AG09319 (cell line): ENCODE measurements at regions not wholly inside any gene's neighbourhood (a gene's known extent, or its start where the extent isn't known, plus 50 kb on each side); places are given as distances from the start of the nearest gene placed in this dataset.

Experiments
- DNase-seq: peaks from one replicate; pipeline ENCODE4 v3.0.0-alpha.2; 2010; ENCODE audit warnings: low read depth; ENCODE audit errors: extremely low read depth
- TF ChIP-seq, protein P1 (sequence below): IDR thresholded peaks from 2 replicates; pipeline ENCODE4 v1.5.1; 2011; ENCODE audit warnings: low read depth, mild to moderate bottlenecking, inconsistent platforms, low read length, moderate library complexity

DNA sequence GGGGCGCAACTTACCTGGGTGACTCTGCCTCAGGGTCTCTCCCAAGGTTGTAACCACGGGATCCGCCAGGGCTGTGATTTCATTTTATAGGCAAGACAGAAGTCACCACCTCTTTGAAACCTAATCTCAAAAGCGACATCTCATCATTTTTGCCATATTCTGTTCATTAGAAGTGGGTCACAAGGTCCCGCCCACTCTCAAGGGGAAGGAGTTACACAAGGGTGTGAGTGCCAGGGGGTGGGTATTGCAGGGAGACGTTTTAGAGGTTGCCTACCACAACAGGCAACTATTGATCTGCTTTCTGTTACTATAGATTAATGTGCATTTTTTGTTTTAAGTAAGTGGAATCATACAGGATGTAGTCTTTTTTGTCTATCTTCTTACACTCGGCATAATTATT, 56.6 kb upstream of the ADPGK start:
- no peak for DNase-seq
- TF ChIP-seq, protein P1, sequence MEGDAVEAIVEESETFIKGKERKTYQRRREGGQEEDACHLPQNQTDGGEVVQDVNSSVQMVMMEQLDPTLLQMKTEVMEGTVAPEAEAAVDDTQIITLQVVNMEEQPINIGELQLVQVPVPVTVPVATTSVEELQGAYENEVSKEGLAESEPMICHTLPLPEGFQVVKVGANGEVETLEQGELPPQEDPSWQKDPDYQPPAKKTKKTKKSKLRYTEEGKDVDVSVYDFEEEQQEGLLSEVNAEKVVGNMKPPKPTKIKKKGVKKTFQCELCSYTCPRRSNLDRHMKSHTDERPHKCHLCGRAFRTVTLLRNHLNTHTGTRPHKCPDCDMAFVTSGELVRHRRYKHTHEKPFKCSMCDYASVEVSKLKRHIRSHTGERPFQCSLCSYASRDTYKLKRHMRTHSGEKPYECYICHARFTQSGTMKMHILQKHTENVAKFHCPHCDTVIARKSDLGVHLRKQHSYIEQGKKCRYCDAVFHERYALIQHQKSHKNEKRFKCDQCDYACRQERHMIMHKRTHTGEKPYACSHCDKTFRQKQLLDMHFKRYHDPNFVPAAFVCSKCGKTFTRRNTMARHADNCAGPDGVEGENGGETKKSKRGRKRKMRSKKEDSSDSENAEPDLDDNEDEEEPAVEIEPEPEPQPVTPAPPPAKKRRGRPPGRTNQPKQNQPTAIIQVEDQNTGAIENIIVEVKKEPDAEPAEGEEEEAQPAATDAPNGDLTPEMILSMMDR = no peak

DNA sequence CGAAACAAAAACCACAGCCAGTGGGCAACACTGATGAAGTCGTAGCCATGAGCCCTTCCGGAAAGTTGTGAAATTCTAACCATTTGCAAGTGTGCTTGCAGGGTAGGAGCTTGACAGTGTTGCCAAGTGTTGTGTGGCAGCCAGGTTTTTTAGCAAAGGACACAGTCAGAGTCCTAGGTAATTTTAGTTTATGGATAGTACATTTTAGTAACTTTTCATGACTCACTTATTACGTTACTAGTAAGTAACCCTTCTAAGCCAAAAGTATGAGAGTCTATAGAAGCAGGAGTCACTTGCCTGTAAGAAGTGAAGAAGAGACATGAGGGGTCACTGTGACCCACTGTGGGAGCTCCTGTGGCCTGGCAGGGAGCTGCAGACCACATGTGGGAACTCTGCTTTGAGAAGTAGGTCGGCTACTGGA, 54.8 kb upstream of the ADPGK start:
- DNase-seq = no peak
- TF ChIP-seq, protein P1 = no peak

DNA sequence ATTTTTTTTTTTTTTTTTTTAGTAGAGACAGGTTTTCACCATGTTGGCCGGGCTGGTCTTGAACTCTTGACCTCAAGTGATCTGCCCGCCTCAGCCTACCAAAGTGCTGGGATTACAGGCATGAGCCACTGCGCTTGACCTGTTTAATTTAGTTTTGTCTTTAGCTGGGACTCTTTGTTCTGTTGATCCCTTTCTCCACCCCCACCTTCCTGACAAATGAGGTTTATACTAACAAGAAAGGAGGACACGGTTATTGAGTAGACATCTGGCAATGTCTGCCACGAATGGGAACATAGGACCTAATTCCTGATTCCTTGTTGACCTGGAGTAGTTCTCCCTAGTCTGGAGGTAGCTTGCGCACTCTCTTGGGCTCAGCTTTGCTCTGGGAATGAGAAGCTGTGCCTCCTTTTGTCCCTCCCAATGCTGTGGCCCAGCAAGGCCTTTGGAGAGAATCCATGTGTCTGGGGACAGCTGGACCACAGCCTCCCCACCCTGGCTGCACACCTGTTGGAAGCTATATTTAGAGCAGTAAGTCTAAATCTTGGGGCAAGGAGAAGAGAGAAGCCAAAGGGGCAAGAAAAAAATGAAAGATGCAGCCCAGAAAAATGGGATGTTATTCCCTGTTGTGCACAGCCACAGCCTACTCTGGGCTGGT, 53.2 kb upstream of the ADPGK start:
- TF ChIP-seq, protein P1 = no peak
- no peak for DNase-seq

DNA sequence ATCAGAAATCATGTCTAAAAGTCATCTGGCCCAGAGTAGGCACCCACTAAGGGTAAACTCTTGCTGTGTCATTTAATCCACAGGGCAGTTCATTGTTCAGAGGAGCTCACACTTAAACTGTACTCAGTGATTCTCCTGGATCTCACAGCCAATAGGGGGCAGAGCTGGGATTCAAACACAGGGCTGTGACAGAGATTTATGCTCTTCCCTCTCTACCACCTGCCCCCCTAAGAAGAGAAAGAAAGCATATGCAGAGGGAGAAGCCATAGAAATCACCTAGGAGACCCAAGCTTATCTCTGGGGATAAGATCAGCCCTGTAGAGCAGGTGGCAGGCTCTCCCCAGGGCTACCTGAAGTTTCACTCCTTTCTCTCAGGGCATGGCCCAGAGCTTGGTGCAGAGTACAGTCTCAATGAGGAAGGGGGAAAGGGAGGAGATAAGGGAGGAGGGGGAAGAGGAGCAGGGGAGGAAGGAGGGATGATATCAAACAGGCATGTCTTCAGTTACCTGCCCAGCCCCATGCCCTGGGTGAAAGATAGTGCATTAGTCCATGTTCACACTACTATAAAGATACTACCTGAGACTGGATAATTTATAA, 51.8 kb upstream of the ADPGK start:
- no peak for DNase-seq

DNA sequence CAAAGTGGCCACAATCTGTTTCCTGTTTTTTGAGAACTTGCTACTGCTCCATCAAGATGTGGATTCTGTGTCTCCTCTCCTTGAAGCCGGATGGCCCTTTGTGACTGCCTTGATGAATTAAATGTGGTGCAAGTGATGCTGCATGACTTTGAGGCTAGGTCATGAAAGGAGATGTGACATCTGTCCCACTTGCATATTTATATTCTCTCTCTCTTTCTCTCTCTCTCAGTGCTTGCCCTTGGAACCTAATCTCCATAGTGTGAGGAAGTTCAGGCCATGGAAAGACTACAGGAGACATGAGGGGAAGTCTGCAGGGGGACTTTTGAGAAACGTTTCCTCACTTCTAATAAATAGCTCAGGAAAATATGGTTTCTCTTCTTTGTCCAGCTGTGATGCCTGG, 50.0 kb upstream of the ADPGK start:
- DNase-seq = no peak
- TF ChIP-seq, protein P1 = no peak

More for the DNA sequence above, 51.8 kb upstream of the ADPGK start:
- TF ChIP-seq, protein P1 = peak; percentile 24
